IMR-90 (cell line): ENCODE measurements at regions not wholly inside any gene's neighbourhood (a gene's known extent, or its start where the extent isn't known, plus 50 kb on each side); places are given as distances from the start of the nearest gene placed in this dataset.
A peak's percentile ranks its signal among the peaks of the same experiment; 100 is the strongest.

Experiments used
- ATAC-seq: fragments of 200-7000 bp; cut with Tn5 transposase; 2 replicates; pipeline ENCODE4 v1.9.1; 2020; ENCODE audit warnings: low read depth, mild to moderate bottlenecking, moderate library complexity
- BruUV-seq: library from RNA; stranded (reverse); fragments of 400-500 nt; replicated peaks from 2 replicates; lab custom pipeline; 2021; lab: Mats Ljungman, UMichigan
- CTCF ChIA-PET: fragments of 300-600 bp; formaldehyde crosslinking; extraction: SDS; loops from one replicate; lab custom pipeline; 2021; ENCODE audit warnings: antibody characterized with exemption; lab: Yijun Ruan, JAX
- POLR2A ChIA-PET: fragments of 300-600 bp; sonication (Branson Sonifier 250); formaldehyde crosslinking; loops from one replicate; lab custom pipeline; 2022; ENCODE audit warnings: antibody characterized with exemption; ENCODE audit not compliant: unreplicated experiment; lab: Charles Lee
- DNase-seq: peaks from one replicate; pipeline ENCODE4 v3.0.0; 2013
- H2AFZ ChIP-seq: replicated peaks from 2 replicates; pipeline ENCODE3; 2013; ENCODE audit warnings: low read length, mild to moderate bottlenecking; ENCODE audit not compliant: poor library complexity
- H2AK5ac ChIP-seq: 2 replicates; pipeline ENCODE4 v1.6.1; 2013; ENCODE audit warnings: low read depth, low read length, inconsistent platforms
- H2AK9ac ChIP-seq: replicated peaks from 2 replicates; pipeline ENCODE3; 2013; ENCODE audit warnings: mild to moderate bottlenecking, low read depth, low read length, moderate library complexity; ENCODE audit not compliant: poor library complexity
- H2BK120ac ChIP-seq: 2 replicates; pipeline ENCODE4 v1.6.1; 2013; ENCODE audit warnings: low read depth, low read length, inconsistent platforms
- H2BK15ac ChIP-seq: 3 replicates; pipeline ENCODE4 v1.6.1; 2013; ENCODE audit warnings: low read depth, low read length, inconsistent platforms
- H2BK20ac ChIP-seq: 2 replicates; pipeline ENCODE4 v1.6.1; 2013; ENCODE audit warnings: low read depth, mild to moderate bottlenecking, inconsistent platforms, low read length, moderate library complexity
- H2BK5ac ChIP-seq: 2 replicates; pipeline ENCODE4 v1.6.1; 2013; ENCODE audit warnings: mild to moderate bottlenecking, low read depth, low read length, inconsistent platforms; ENCODE audit not compliant: poor library complexity, severe bottlenecking
- H3K14ac ChIP-seq: replicated peaks from 2 replicates; pipeline ENCODE4 v1.6.1; 2013; ENCODE audit warnings: low read depth, low read length, inconsistent platforms
- H3K18ac ChIP-seq: 2 replicates; pipeline ENCODE4 v1.6.1; 2013; ENCODE audit warnings: low read depth, low read length, control low read depth
- H3K23ac ChIP-seq: 2 replicates; pipeline ENCODE4 v1.6.1; 2013; ENCODE audit warnings: low read depth, low read length, inconsistent platforms
- H3K27ac ChIP-seq: 2 replicates; pipeline ENCODE4 v1.5.1; 2013; ENCODE audit warnings: mild to moderate bottlenecking, control low read depth, low read length; ENCODE audit not compliant: insufficient read depth
- H3K27me3 ChIP-seq: 2 replicates; pipeline ENCODE4 v1.6.1; 2013; ENCODE audit warnings: low read length; ENCODE audit not compliant: control insufficient read depth, insufficient read depth
- H3K36me3 ChIP-seq: 2 replicates; pipeline ENCODE4 v1.6.1; 2013; ENCODE audit warnings: low read length, mixed read lengths; ENCODE audit not compliant: control insufficient read depth, insufficient read depth
- H3K4ac ChIP-seq: 2 replicates; pipeline ENCODE4 v1.6.1; 2013; ENCODE audit warnings: low read depth, low read length, inconsistent platforms
- H3K4me1 ChIP-seq: 2 replicates; pipeline ENCODE4 v1.6.1; 2013; ENCODE audit warnings: low read length, mixed read lengths; ENCODE audit not compliant: control insufficient read depth, insufficient read depth
- H3K4me2 ChIP-seq: 2 replicates; pipeline ENCODE4 v1.6.1; 2013; ENCODE audit warnings: low read depth, mild to moderate bottlenecking, control low read depth, low read length, moderate library complexity
- H3K4me3 ChIP-seq: 2 replicates; pipeline ENCODE4 v1.5.1; 2013; ENCODE audit warnings: low read depth, mild to moderate bottlenecking, control low read depth, low read length, moderate library complexity; ENCODE audit not compliant: insufficient read depth
- H3K56ac ChIP-seq: 2 replicates; pipeline ENCODE4 v1.6.1; 2013; ENCODE audit warnings: low read length, inconsistent platforms; ENCODE audit not compliant: insufficient read depth; ENCODE audit errors: extremely low read depth
- H3K79me1 ChIP-seq, 2 experiments: 2 replicates each; pipeline ENCODE4 v1.6.1; 2013; ENCODE audit warnings: low read length in 2 of 2, inconsistent platforms in 1 of 2, low read depth in 1 of 2
- H3K9ac ChIP-seq: 2 replicates; pipeline ENCODE4 v1.6.1; 2013; ENCODE audit warnings: low read depth, low read length, control low read depth
- H3K9me1 ChIP-seq: 2 replicates; pipeline ENCODE4 v1.6.1; 2013; ENCODE audit warnings: low read length, inconsistent platforms; ENCODE audit not compliant: insufficient read depth
- H3K9me3 ChIP-seq: 2 replicates; pipeline ENCODE4 v1.6.1; 2013; ENCODE audit warnings: low read length; ENCODE audit not compliant: control insufficient read depth, insufficient read depth
- H4K20me1 ChIP-seq: 2 replicates; pipeline ENCODE4 v1.6.1; 2013; ENCODE audit warnings: low read length, inconsistent platforms; ENCODE audit not compliant: insufficient read depth
- H4K5ac ChIP-seq: 2 replicates; pipeline ENCODE4 v1.6.1; 2013; ENCODE audit warnings: mild to moderate bottlenecking, low read depth, low read length, control low read depth
- H4K8ac ChIP-seq, 2 experiments: 2 replicates each; pipeline ENCODE4 v1.6.1; 2013; ENCODE audit warnings: low read depth in 2 of 2, low read length in 2 of 2, control low read depth in 1 of 2, inconsistent platforms in 1 of 2
- H4K91ac ChIP-seq: 2 replicates; pipeline ENCODE4 v1.6.1; 2013; ENCODE audit warnings: low read depth, low read length, inconsistent platforms; ENCODE audit not compliant: insufficient read depth
- MAFK ChIP-seq: IDR thresholded peaks from 2 replicates; pipeline ENCODE4 v1.6.1; 2012; ENCODE audit warnings: low read depth, low read length, improper control_type of control experiment
- MXI1 ChIP-seq: IDR thresholded peaks from 2 replicates; pipeline ENCODE4 v1.6.1; 2012; ENCODE audit warnings: low read depth, mild to moderate bottlenecking, low read length, moderate library complexity, borderline replicate concordance
- RAD21 ChIP-seq: IDR thresholded peaks from 2 replicates; pipeline ENCODE4 v1.6.1; 2012; ENCODE audit warnings: low read length, improper control_type of control experiment
- SMC3 ChIP-seq: fragments of 150-350 bp; IDR thresholded peaks from 2 replicates; pipeline ENCODE4 v1.6.1; 2016; ENCODE audit warnings: low read depth, mild to moderate bottlenecking, antibody characterized with exemption, low read length, moderate library complexity
- WGBS, 2 experiments: methylation state at CpG; one replicate each; pipeline versions ENCODE4 v1.1.5 to v1.1.7; 2013; ENCODE audit warnings: missing lambda C conversion rate in 2 of 2; ENCODE audit not compliant: insufficient read length in 1 of 2; ENCODE audit errors: extremely low coverage in 2 of 2; 5-methylcytosine and 5-hydroxymethylcytosine counted together
- dilution Hi-C: fragments of 300-500 bp; cut with HindIII; formaldehyde crosslinking; loops from one replicate; pipeline ENCODE4 v1.14.3; 2018; ENCODE audit warnings: low sequenced_read_pairs; ENCODE audit not compliant: unreplicated experiment
- in situ Hi-C: fragments of 300-500 bp; cut with MboI; formaldehyde crosslinking; loops from 3 replicates; pipeline ENCODE4 v1.14.3; 2019; ENCODE audit warnings: low sequenced_read_pairs, inconsistent platforms, mixed read lengths
- intact Hi-C: fragments of 100-400 bp; cut with micrococcal nuclease; formaldehyde crosslinking; loops from 2 replicates; pipeline ENCODE4 v1.10.0; 2022

DNA sequence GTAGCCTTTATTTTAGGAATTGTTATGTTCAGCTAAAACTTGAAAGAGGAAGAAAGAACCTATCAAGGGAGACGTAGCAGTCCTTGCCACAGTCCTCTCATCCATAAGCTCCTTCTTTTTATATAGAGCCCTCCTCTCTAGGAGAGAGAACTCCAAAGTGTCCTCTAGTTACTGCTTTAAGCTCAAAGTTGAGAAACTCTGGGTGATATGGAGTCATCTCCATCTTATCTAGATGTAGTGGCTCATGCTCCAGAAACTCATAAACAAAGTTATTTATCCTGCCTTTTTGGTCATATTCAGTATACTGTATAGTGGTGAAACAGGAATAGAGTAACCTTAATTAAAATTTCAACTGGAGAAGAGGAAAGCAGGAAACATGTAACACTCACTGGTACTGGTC lies 90.4 kb upstream of the ATF7IP start:
- no peak overlapping the region for H4K8ac ChIP-seq
- ATAC-seq = 0 out of 2 replicates have a peak, but pooled peaks have one; percentile 35
- H3K18ac ChIP-seq = peak overlapping the region; percentile 66; the same call in 1 of the 2 replicates
- no peaks in the 10 kb centered on the region for H4K20me1 ChIP-seq
- H2BK5ac ChIP-seq = peak overlapping the region; percentile 36
- no peak overlapping the region for H3K4me2 ChIP-seq
- H3K27ac ChIP-seq = no peak overlapping the region
- H3K36me3 ChIP-seq = no peaks in the 10 kb centered on the region
- H2AFZ ChIP-seq = no peak overlapping the region
- whole genome bisulfite sequencing, 2 experiments = no CpG with 5 or more reads among the region's 1 CpG
- no peak overlapping the region for H2AK5ac ChIP-seq
- CTCF ChIA-PET = interaction anchor here (0.6 kb wide), 1 partner anchor 35 kb away, joined by 4 read pairs; no protein-coding TSS in a partner anchor
- in situ Hi-C loops (no loop called here), dilution Hi-C loops (no loop called here), intact Hi-C loops (no loop called here)
- POLR2A ChIA-PET = no interaction called here
- no peak overlapping the region for H2AK9ac ChIP-seq
- H2BK120ac ChIP-seq = no peak overlapping the region
- H3K23ac ChIP-seq = no peak overlapping the region
- no peak overlapping the region for H3K4ac ChIP-seq
- H2BK20ac ChIP-seq = no peak overlapping the region
- no peaks in the 10 kb centered on the region; a peak in 1 of 4 replicates for H3K79me1 ChIP-seq
- no peak overlapping the region for H4K91ac ChIP-seq
- H3K9ac ChIP-seq = no peak overlapping the region
- H3K9me1 ChIP-seq = no peaks in the 10 kb centered on the region
- no peaks in the 10 kb centered on the region for H3K27me3 ChIP-seq
- H3K4me3 ChIP-seq = no peak overlapping the region
- H3K4me1 ChIP-seq = peaks cover 4% of the 10 kb centered on the region
- TF ChIP-seq SMC3 (no peak), RAD21 (no peak), MAFK (no peak), MXI1 (no peak)
- no peak overlapping the region for H3K56ac ChIP-seq
- DNase-seq = no peak
- H2BK15ac ChIP-seq = no peak overlapping the region
- H3K9me3 ChIP-seq = no peaks in the 10 kb centered on the region; the same call in 1 of the 2 replicates
- no peak overlapping the region for H3K14ac ChIP-seq
- no peak overlapping the region; the same call in 1 of the 2 replicates for H4K5ac ChIP-seq
- BruUV-seq = no TSS peak
